Upper lobe of left lung (tissue), 6 donors: ENCODE measurements at regions not wholly inside any gene's neighbourhood (a gene's known extent, or its start where the extent isn't known, plus 50 kb on each side); places are given as distances from the start of the nearest gene placed in this dataset.

Source experiments
- ATAC-seq, 2 donors: fragments of 200-7000 bp; cut with Tn5 transposase; one replicate each; pipeline ENCODE4 v1.9.1; 2022; ENCODE audit warnings: mild to moderate bottlenecking in 2 of 2, moderate library complexity in 2 of 2; ENCODE audit not compliant: low FRiP score in 2 of 2
- DNase-seq, 2 donors: peaks; one replicate each; pipeline ENCODE4 v3.0.0-alpha.2; 2019 to 2020
- H3K27ac ChIP-seq, 4 donors: fragments of 200-600 bp; sonication (generic); one replicate each; pipeline ENCODE4 v1.5.1; 2016 to 2019
- H3K27me3 ChIP-seq, 4 donors: fragments of 200-600 bp; sonication (generic); one replicate each; pipeline ENCODE4 v1.5.1; 2017 to 2019
- H3K36me3 ChIP-seq, 4 donors: fragments of 200-600 bp; sonication (generic); one replicate each; pipeline ENCODE4 v1.5.1; 2016 to 2019
- H3K4me1 ChIP-seq, 4 donors: fragments of 200-600 bp; sonication (generic); one replicate each; pipeline ENCODE4 v1.5.1; 2018 to 2019
- H3K4me3 ChIP-seq, 4 donors: fragments of 200-600 bp; sonication (generic); one replicate each; pipeline ENCODE4 v1.5.1; 2017 to 2019; ENCODE audit warnings: mild to moderate bottlenecking in 2 of 4, moderate library complexity in 1 of 4
- H3K9me3 ChIP-seq, 4 donors: fragments of 200-600 bp; sonication (generic); one replicate each; pipeline ENCODE4 v1.5.1; 2018 to 2019
- CTCF ChIP-seq, 6 experiments: fragments of 450-650 bp in 4 of 6; fragments of 200-600 bp in 2 of 6; sonication (generic) in 2 of 6; IDR thresholded peaks; one replicate each; pipeline ENCODE4 v1.5.1; 2016 to 2019; ENCODE audit warnings: antibody characterized with exemption in 6 of 6
- EP300 ChIP-seq, 4 donors: sonication (generic); formaldehyde crosslinking; IDR thresholded peaks; one replicate each; pipeline ENCODE4 v1.5.1; 2017; ENCODE audit warnings: antibody characterized with exemption in 4 of 4, control low read depth in 2 of 4
- POLR2A ChIP-seq, 4 donors: fragments of 450-650 bp; IDR thresholded peaks; one replicate each; pipeline ENCODE4 v1.5.1; 2016 to 2017; ENCODE audit warnings: antibody characterized with exemption in 4 of 4, mild to moderate bottlenecking in 2 of 4
- POLR2AphosphoS5 ChIP-seq, 2 donors: sonication (generic); formaldehyde crosslinking; IDR thresholded peaks; one replicate each; pipeline ENCODE4 v1.5.1; 2017; ENCODE audit warnings: antibody characterized with exemption in 2 of 2
- WGBS, 2 donors: methylation state at CpG; one replicate each; pipeline ENCODE4 v1.1.5; 2017 to 2018; 5-methylcytosine and 5-hydroxymethylcytosine counted together
- donor health status: DM: no; HTN: no; CAD: no; lungs with moderate emphysema.
- donor health status: DM: no; HTN: yes; CAD: no; lungs with severe emphysema.

DNA sequence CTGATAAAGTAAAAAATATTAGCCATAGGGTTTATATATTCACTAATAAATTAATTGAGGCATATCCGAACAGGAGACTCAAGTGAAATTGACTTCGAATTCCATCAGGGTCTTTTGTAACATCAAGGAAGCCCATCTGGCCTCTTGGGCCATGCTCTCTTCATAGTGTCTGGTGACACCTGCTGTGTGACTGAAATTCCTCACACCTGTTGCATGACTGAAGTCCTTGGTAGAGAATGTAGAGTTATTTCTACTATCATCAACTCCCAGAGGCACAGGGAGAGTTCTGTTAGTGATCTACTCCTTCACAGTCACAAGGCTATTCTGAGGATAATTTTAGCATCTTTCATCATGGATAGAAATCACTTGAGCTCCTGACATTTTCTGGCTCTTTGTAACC is 138.3 kb upstream of the LSM8 start:
- no peak for TF ChIP-seq POLR2AphosphoS5 (IDR thresholded peaks at IDR 0.05)
- no peak for TF ChIP-seq EP300 (IDR thresholded peaks at IDR 0.05)
- no peak for TF ChIP-seq POLR2A (IDR thresholded peaks at IDR 0.05)
- no peak for TF ChIP-seq CTCF (IDR thresholded peaks at IDR 0.05)
- H3K27ac ChIP-seq = no peak overlapping the region
- no peaks in the 10 kb centered on the region for H3K4me1 ChIP-seq
- H3K36me3 ChIP-seq = no peaks in the 10 kb centered on the region
- no peaks in the 10 kb centered on the region for H3K27me3 ChIP-seq
- WGBS, 2 donors = 91 to 93% methylated on average over 2 of the region's 2 CpGs
- no peak overlapping the region for H3K4me3 ChIP-seq
- DNase-seq = no peak
- H3K9me3 ChIP-seq = no peaks in the 10 kb centered on the region
- ATAC-seq = no peak

DNA sequence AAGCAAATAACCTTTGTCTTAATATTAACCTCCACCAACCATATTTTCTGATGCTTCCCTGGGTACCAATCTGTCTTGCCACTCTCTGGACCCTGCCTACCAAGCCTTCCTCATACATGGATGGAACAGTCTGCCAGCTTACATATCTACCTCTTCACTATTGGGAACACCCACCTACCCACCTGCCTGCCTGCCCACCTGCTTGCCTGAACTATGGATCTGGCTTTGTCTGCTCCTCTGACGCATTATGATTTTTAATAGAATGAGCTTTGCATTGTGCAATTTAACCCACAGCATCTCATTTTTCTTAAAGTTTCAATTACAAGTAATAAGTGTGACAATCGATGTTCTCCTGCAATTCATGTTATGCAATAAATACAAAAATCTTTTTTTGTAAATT is 137.9 kb upstream of the LSM8 start:
- no peak for DNase-seq
- no peak for TF ChIP-seq EP300 (IDR thresholded peaks at IDR 0.05)
- no peak for TF ChIP-seq POLR2A (IDR thresholded peaks at IDR 0.05)
- TF ChIP-seq CTCF (IDR thresholded peaks at IDR 0.05) = no peak
- WGBS, 2 donors = 89% methylated on average over 2 of the region's 2 CpGs
- no peak for ATAC-seq
- Histone ChIP-seq H3K9me3 (no peaks in the 10 kb centered on the region), H3K4me3 (no peak overlapping the region), H3K4me1 (no peaks in the 10 kb centered on the region), H3K27ac (no peak overlapping the region), H3K36me3 (no peaks in the 10 kb centered on the region), H3K27me3 (no peaks in the 10 kb centered on the region)

GRCh38 chr7:118046801-118047200 is 137.2 kb upstream of the LSM8 start:
- Histone ChIP-seq H3K27me3 (no peaks in the 10 kb centered on the region), H3K27ac (no peak overlapping the region), H3K4me3 (no peak overlapping the region), H3K4me1 (no peaks in the 10 kb centered on the region), H3K36me3 (no peaks in the 10 kb centered on the region), H3K9me3 (no peaks in the 10 kb centered on the region)
- WGBS, 2 donors = 80 to 82% methylated on average over 2 of the region's 2 CpGs
- DNase-seq (no peak), ATAC-seq (no peak)
- no peak for TF ChIP-seq POLR2AphosphoS5 (IDR thresholded peaks at IDR 0.05)
- TF ChIP-seq CTCF (IDR thresholded peaks at IDR 0.05) = no peak

DNA sequence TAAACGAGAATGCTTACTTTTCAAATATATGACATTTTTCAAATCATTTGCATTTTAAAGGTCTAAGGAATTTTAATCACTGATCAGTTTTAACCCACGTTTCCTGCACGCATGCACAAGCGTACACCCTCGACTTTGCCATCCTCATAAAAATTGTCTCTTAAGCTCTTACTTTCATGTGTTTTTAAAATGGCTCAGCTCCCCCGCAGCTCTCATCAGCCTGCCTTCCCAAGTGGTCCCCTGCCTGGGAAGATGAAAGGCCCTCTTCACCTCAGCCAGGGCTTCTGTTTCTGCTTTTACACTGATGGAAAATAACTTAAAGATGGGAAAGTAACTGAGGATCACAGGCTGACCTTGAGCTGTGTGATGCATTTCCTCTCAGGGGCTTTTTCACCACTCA is 131.6 kb upstream of the LSM8 start:
- Histone ChIP-seq H3K4me3 (no peak overlapping the region), H3K27me3 (no peaks in the 10 kb centered on the region), H3K9me3 (no peaks in the 10 kb centered on the region), H3K36me3 (no peaks in the 10 kb centered on the region), H3K4me1 (no peaks in the 10 kb centered on the region), H3K27ac (no peak overlapping the region)
- no peak for TF ChIP-seq EP300 (IDR thresholded peaks at IDR 0.05)
- TF ChIP-seq POLR2AphosphoS5 (IDR thresholded peaks at IDR 0.05) = no peak
- TF ChIP-seq CTCF (IDR thresholded peaks at IDR 0.05) = no peak
- TF ChIP-seq POLR2A (IDR thresholded peaks at IDR 0.05) = no peak
- DNase-seq = no peak
- ATAC-seq = no peak
- 73% methylated on average over 6 of the region's 6 CpGs for WGBS, 2 donors

GRCh38 chr7:118053353-118053752 is 130.6 kb upstream of the LSM8 start:
- H3K27me3 ChIP-seq = no peaks in the 10 kb centered on the region
- ATAC-seq = no peak
- no peak for DNase-seq
- no peaks in the 10 kb centered on the region for H3K4me1 ChIP-seq
- H3K36me3 ChIP-seq = no peaks in the 10 kb centered on the region
- H3K4me3 ChIP-seq = no peak overlapping the region
- H3K27ac ChIP-seq = no peak overlapping the region
- no peaks in the 10 kb centered on the region for H3K9me3 ChIP-seq
- WGBS, 2 donors = 72 to 81% methylated on average over 4 of the region's 4 CpGs
- TF ChIP-seq CTCF (IDR thresholded peaks at IDR 0.05) = no peak
- no peak for TF ChIP-seq POLR2A (IDR thresholded peaks at IDR 0.05)
- no peak for TF ChIP-seq POLR2AphosphoS5 (IDR thresholded peaks at IDR 0.05)
- TF ChIP-seq EP300 (IDR thresholded peaks at IDR 0.05) = no peak
